ENCODE measurements at regions not wholly inside any gene's neighbourhood (a gene's known extent, or its start where the extent isn't known, plus 50 kb on each side); places are given as distances from the start of the nearest gene placed in this dataset.

GRCh38 chr2:22812065-22812680 is 572.8 kb upstream of the KLHL29 start:
- no peak for DNase-seq (ENCODE audit: low read depth)
- no peak overlapping the region for H3K4me3 ChIP-seq (ENCODE audit: low read depth, low read length)
- no peak for TF ChIP-seq CTCF (IDR thresholded peaks at IDR 0.05; ENCODE audit: control insufficient read depth, extremely low read depth, insufficient read depth)

GRCh38 chr2:22817197-22817596 is 567.8 kb upstream of the KLHL29 start:
- no peak for TF ChIP-seq CTCF (IDR thresholded peaks at IDR 0.05; ENCODE audit: control insufficient read depth, extremely low read depth, insufficient read depth)
- DNase-seq (ENCODE audit: low read depth): no peak
- no peak overlapping the region for H3K4me3 ChIP-seq (ENCODE audit: low read depth, low read length)

- TF ChIP-seq CTCF (IDR thresholded peaks at IDR 0.05; ENCODE audit: control insufficient read depth, extremely low read depth, insufficient read depth): no peak
- no peak for DNase-seq (ENCODE audit: low read depth)
- H3K4me3 ChIP-seq (ENCODE audit: low read depth, low read length): no peak overlapping the region
These were observed 563.5 kb upstream of the KLHL29 start for GRCh38 chr2:22821458-22821857.

GRCh38 chr2:22822835-22823234 is 562.1 kb upstream of the KLHL29 start:
- DNase-seq (ENCODE audit: low read depth): no peak
- TF ChIP-seq CTCF (IDR thresholded peaks at IDR 0.05; ENCODE audit: control insufficient read depth, extremely low read depth, insufficient read depth): no peak
- H3K4me3 ChIP-seq (ENCODE audit: low read depth, low read length): no peak overlapping the region

GRCh38 chr2:22824618-22825017 is 560.4 kb upstream of the KLHL29 start:
- DNase-seq (ENCODE audit: low read depth): no peak
- TF ChIP-seq CTCF (IDR thresholded peaks at IDR 0.05; ENCODE audit: control insufficient read depth, extremely low read depth, insufficient read depth): no peak

GRCh38 chr2:22826703-22827102 is 558.3 kb upstream of the KLHL29 start:
- no peak for TF ChIP-seq CTCF (IDR thresholded peaks at IDR 0.05; ENCODE audit: control insufficient read depth, extremely low read depth, insufficient read depth)
- H3K4me3 ChIP-seq (ENCODE audit: low read depth, low read length): no peak overlapping the region
- no peak for DNase-seq (ENCODE audit: low read depth)

More at GRCh38 chr2:22824618-22825017, 560.4 kb upstream of the KLHL29 start:
- no peak overlapping the region for H3K4me3 ChIP-seq (ENCODE audit: low read depth, low read length)

- TF ChIP-seq CTCF (IDR thresholded peaks at IDR 0.05; ENCODE audit: control insufficient read depth, extremely low read depth, insufficient read depth): no peak
- no peak for DNase-seq (ENCODE audit: low read depth)
- no peak overlapping the region for H3K4me3 ChIP-seq (ENCODE audit: low read depth, low read length)
These were observed 555.2 kb upstream of the KLHL29 start for GRCh38 chr2:22829791-22830190.

Data from LNCaP clone FGC (cell line).